GM23338 (cell line): ENCODE measurements at regions not wholly inside any gene's neighbourhood (a gene's known extent, or its start where the extent isn't known, plus 50 kb on each side); places are given as distances from the start of the nearest gene placed in this dataset.

Experiments used
- ATAC-seq: fragments of 200-7000 bp; cut with Tn5 transposase; 3 replicates; pipeline ENCODE4 v1.9.1; 2020
- DNase-seq: peaks from one replicate; pipeline ENCODE4 v3.0.0-alpha.2; 2015; ENCODE audit warnings: low spot score
- H2AFZ ChIP-seq: fragments of 200-600 bp; sonication (generic); 2 replicates; pipeline ENCODE4 v1.8.0; 2016; ENCODE audit warnings: antibody characterized with exemption, mild to moderate bottlenecking, moderate library complexity
- H3F3A ChIP-seq: fragments of 200-600 bp; sonication (generic); replicated peaks from 2 replicates; pipeline ENCODE4 v1.8.0; 2017; ENCODE audit warnings: antibody characterized with exemption, mixed run types, low read depth
- H3K27ac ChIP-seq: fragments of 200-600 bp; sonication (generic); 2 replicates; pipeline ENCODE4 v1.6.1; 2016; ENCODE audit warnings: low read depth
- H3K27me3 ChIP-seq: fragments of 200-600 bp; sonication (generic); 2 replicates; pipeline ENCODE4 v1.8.0; 2016; ENCODE audit warnings: mild to moderate bottlenecking, mixed run types, moderate library complexity; ENCODE audit not compliant: insufficient read depth
- H3K36me3 ChIP-seq: fragments of 200-600 bp; sonication (generic); 2 replicates; pipeline ENCODE4 v1.8.0; 2016; ENCODE audit warnings: mild to moderate bottlenecking; ENCODE audit not compliant: insufficient read depth
- H3K4me1 ChIP-seq: fragments of 200-600 bp; sonication (generic); 2 replicates; pipeline ENCODE4 v1.8.0; 2016; ENCODE audit warnings: mild to moderate bottlenecking, moderate library complexity; ENCODE audit not compliant: insufficient read depth
- H3K4me2 ChIP-seq: fragments of 200-600 bp; sonication (generic); 2 replicates; pipeline ENCODE4 v1.7.1; 2017; ENCODE audit warnings: mixed run types
- H3K4me3 ChIP-seq: fragments of 200-600 bp; sonication (generic); 2 replicates; pipeline ENCODE4 v1.6.1; 2016; ENCODE audit warnings: mixed run types
- H3K79me2 ChIP-seq: fragments of 200-600 bp; sonication (generic); replicated peaks from 2 replicates; pipeline ENCODE4 v1.8.0; 2017; ENCODE audit warnings: mild to moderate bottlenecking; ENCODE audit not compliant: insufficient read depth
- H3K9me2 ChIP-seq: fragments of 200-600 bp; sonication (generic); 2 replicates; pipeline ENCODE4 v1.8.0; 2017; ENCODE audit not compliant: insufficient read depth
- H4K20me1 ChIP-seq: fragments of 200-600 bp; sonication (generic); replicated peaks from 2 replicates; pipeline ENCODE4 v1.8.0; 2017; ENCODE audit warnings: mild to moderate bottlenecking; ENCODE audit not compliant: insufficient read depth
- H3K27ac Mint-ChIP-seq: 2 replicates; pipeline ENCODE4 v1.8.0; 2020; ENCODE audit warnings: inconsistent platforms, mild to moderate bottlenecking, moderate library complexity, mixed read lengths
- H3K27me3 Mint-ChIP-seq: 3 replicates; pipeline ENCODE4 v1.8.0; 2022; ENCODE audit warnings: low read depth, mild to moderate bottlenecking, moderate library complexity, mixed read lengths, inconsistent platforms; ENCODE audit not compliant: insufficient read depth, poor library complexity
- H3K36me3 Mint-ChIP-seq: 3 replicates; pipeline ENCODE4 v1.8.0; 2021; ENCODE audit warnings: low read depth, mild to moderate bottlenecking, inconsistent platforms, moderate library complexity, mixed read lengths
- H3K4me1 Mint-ChIP-seq: 3 replicates; pipeline ENCODE4 v1.8.0; 2020; ENCODE audit warnings: mild to moderate bottlenecking, inconsistent platforms, mixed read lengths
- H3K4me3 Mint-ChIP-seq: 3 replicates; pipeline ENCODE4 v1.8.0; 2021; ENCODE audit warnings: moderate library complexity, mild to moderate bottlenecking, inconsistent platforms, mixed read lengths
- H3K9me3 Mint-ChIP-seq: 3 replicates; pipeline ENCODE4 v1.8.0; 2020; ENCODE audit warnings: moderate library complexity, mild to moderate bottlenecking, inconsistent platforms, mixed read lengths
- CTCF ChIP-seq, 2 experiments: fragments of 200-600 bp in 1 of 2; sonication (generic) in 1 of 2; conservative IDR thresholded peaks; 2 replicates each; pipeline versions ENCODE4 v1.5.1 to v1.6.1; 2016 to 2017; ENCODE audit warnings: antibody characterized with exemption in 2 of 2, low read depth in 2 of 2, mild to moderate bottlenecking in 2 of 2, moderate library complexity in 1 of 2
- ETS1 ChIP-seq: IDR thresholded peaks from 2 replicates; pipeline ENCODE4 v1.6.1; 2016; ENCODE audit warnings: antibody characterized with exemption
- EZH2 ChIP-seq: fragments of 200-600 bp; sonication (generic); IDR thresholded peaks from one replicate; pipeline ENCODE4 v1.8.0; 2017; ENCODE audit warnings: antibody characterized with exemption, mild to moderate bottlenecking, low read depth; ENCODE audit not compliant: unreplicated experiment
- EZH2phosphoT487 ChIP-seq: fragments of 200-600 bp; sonication (generic); IDR thresholded peaks from one replicate; pipeline ENCODE4 v1.8.1; 2018; ENCODE audit warnings: antibody characterized with exemption; ENCODE audit not compliant: unreplicated experiment
- REST ChIP-seq: IDR thresholded peaks from one replicate; pipeline ENCODE4 v1.6.1; 2018; ENCODE audit warnings: antibody characterized with exemption; ENCODE audit not compliant: unreplicated experiment
- ZNF114 ChIP-seq: fragments of 250-450 bp; sonication (Bioruptor Pico); IDR thresholded peaks from 2 replicates; pipeline ENCODE4 v1.5.0; 2020; ENCODE audit warnings: mild to moderate bottlenecking, moderate library complexity
- ZNF331 ChIP-seq: fragments of 250-450 bp; sonication (Bioruptor Pico); IDR thresholded peaks from 2 replicates; pipeline ENCODE4 v1.5.0; 2020; ENCODE audit warnings: low read depth, mild to moderate bottlenecking, moderate library complexity
- ZNF462 ChIP-seq: fragments of 250-450 bp; sonication (Bioruptor Pico); IDR thresholded peaks from 2 replicates; pipeline ENCODE4 v1.5.0; 2020; ENCODE audit warnings: mild to moderate bottlenecking, moderate library complexity

- TF ChIP-seq ZNF462 (no peak), EZH2phosphoT487 (no peak), ZNF331 (CRISPR knock-in tag) (no peak), CTCF (conservative IDR thresholded peaks at IDR 0.05; ENCODE audit: low read depth in 2 of 2) (no peak)
Observed at GRCh38 chr10:83987216-83987615, 152.1 kb upstream of the GHITM start (continued).

- no peak for ATAC-seq
- Mint-ChIP-seq H3K9me3 (no peaks in the 10 kb centered on the region), H3K27ac (no peak overlapping the region), H3K4me1 (peaks cover 9% of the 10 kb centered on the region), H3K36me3 (no peaks in the 10 kb centered on the region), H3K4me3 (no peak overlapping the region), H3K27me3 (peaks cover 3% of the 10 kb centered on the region)
- no peak for DNase-seq
- no peaks in the 10 kb centered on the region for H3K36me3 ChIP-seq
- H3K79me2 ChIP-seq: no peaks in the 10 kb centered on the region
- H3F3A ChIP-seq: no peaks in the 10 kb centered on the region
- H3K4me2 ChIP-seq: no peak overlapping the region
- no peak overlapping the region for H3K4me3 ChIP-seq
- no peak overlapping the region for H2AFZ ChIP-seq
- H4K20me1 ChIP-seq: no peaks in the 10 kb centered on the region
- no peaks in the 10 kb centered on the region for H3K27me3 ChIP-seq
- H3K4me1 ChIP-seq: peaks cover 4% of the 10 kb centered on the region
- H3K9me2 ChIP-seq: peaks cover 4% of the 10 kb centered on the region; the same call in 1 of the 2 replicates
- H3K27ac ChIP-seq: no peak overlapping the region
- no peak for TF ChIP-seq EZH2
- no peak for TF ChIP-seq ZNF114 (CRISPR knock-in tag)
- TF ChIP-seq EZH2phosphoT487: no peak
- TF ChIP-seq ETS1: no peak
- no peak for TF ChIP-seq REST
Observed at GRCh38 chr10:83988435-83988834, 150.9 kb upstream of the GHITM start.
